A549 (cell line): ENCODE measurements at regions not wholly inside any gene's neighbourhood (a gene's known extent, or its start where the extent isn't known, plus 50 kb on each side); places are given as distances from the start of the nearest gene placed in this dataset.

Experiments
- CEBPB ChIP-seq, 2 experiments: fragments of >200 bp in 1 of 2; sonication (Bioruptor Twin) in 1 of 2; formaldehyde crosslinking in 1 of 2; IDR thresholded peaks; 2 replicates each; pipeline ENCODE4 v1.6.1; 2012 to 2016
- FOSL2 ChIP-seq, 2 experiments: fragments of 450-650 bp in 1 of 2; fragments of >200 bp in 1 of 2; sonication (Bioruptor Twin) in 1 of 2; formaldehyde crosslinking; IDR thresholded peaks; 2 replicates each; pipeline versions ENCODE4 v1.5.0 to v1.6.1; 2016 to 2020; ENCODE audit warnings: mild to moderate bottlenecking in 1 of 2, moderate library complexity in 1 of 2
- JUN ChIP-seq, 2 experiments: fragments of >200 bp; sonication (Bioruptor Twin); formaldehyde crosslinking; IDR thresholded peaks; 2 replicates in 1 of 2; 3 replicates in 1 of 2; pipeline ENCODE4 v1.6.1; 2016 to 2017
- POLR2A ChIP-seq: IDR thresholded peaks from 2 replicates; pipeline ENCODE4 v1.6.1; 2012; ENCODE audit warnings: mild to moderate bottlenecking, low read length

- no peak for TF ChIP-seq CEBPB (IDR thresholded peaks at IDR 0.05)
- no peak for TF ChIP-seq FOSL2 (IDR thresholded peaks at IDR 0.05)
- TF ChIP-seq FOSL2 (CRISPR knock-in tag; IDR thresholded peaks at IDR 0.05): no peak
- TF ChIP-seq JUN (IDR thresholded peaks at IDR 0.05): no peak
- TF ChIP-seq POLR2A: no peak
Observed at GRCh38 chr15:70437089-70437488, 326.3 kb downstream of the UACA start.
